HCT116 (cell line): ENCODE measurements at regions not wholly inside any gene's neighbourhood (a gene's known extent, or its start where the extent isn't known, plus 50 kb on each side); places are given as distances from the start of the nearest gene placed in this dataset.

Experiments
- CTCF ChIP-seq, 3 experiments: fragments of 200-600 bp in 1 of 3; sonication (generic) in 1 of 3; IDR thresholded peaks in 2 of 3; conservative IDR thresholded peaks in 1 of 3; 2 replicates each; pipeline ENCODE4 v1.5.1; 2012 to 2017; ENCODE audit warnings: low read depth in 2 of 3, low read length in 2 of 3, antibody characterized with exemption in 1 of 3, borderline replicate concordance in 1 of 3, control low read depth in 1 of 3, mild to moderate bottlenecking in 1 of 3, mixed read lengths in 1 of 3, mixed run types in 1 of 3, moderate library complexity in 1 of 3; ENCODE audit not compliant: insufficient read depth in 1 of 3
- EZH2phosphoT487 ChIP-seq: fragments of 200-600 bp; IDR thresholded peaks from 2 replicates; pipeline ENCODE4 v1.6.1; 2018; ENCODE audit warnings: antibody characterized with exemption, borderline replicate concordance
- JUND ChIP-seq: IDR thresholded peaks from 2 replicates; pipeline ENCODE4 v1.6.1; 2012
- MAX ChIP-seq: IDR thresholded peaks from 2 replicates; pipeline ENCODE4 v1.6.1; 2012
- POLR2A ChIP-seq: IDR thresholded peaks from 2 replicates; pipeline ENCODE4 v1.7.0; 2011; ENCODE audit warnings: borderline replicate concordance; ENCODE audit not compliant: insufficient read depth, insufficient read length; ENCODE audit errors: extremely low read depth
- POLR2AphosphoS5 ChIP-seq: IDR thresholded peaks from 2 replicates; pipeline ENCODE4 v1.6.1; 2011; ENCODE audit warnings: mild to moderate bottlenecking, low read depth, low read length, moderate library complexity
- REST ChIP-seq: IDR thresholded peaks from 2 replicates; pipeline ENCODE4 v1.6.1; 2012; ENCODE audit warnings: low read depth
- SIN3A ChIP-seq: IDR thresholded peaks from 2 replicates; pipeline ENCODE4 v1.6.1; 2012; ENCODE audit warnings: low read depth
- SP1 ChIP-seq: IDR thresholded peaks from 2 replicates; pipeline ENCODE4 v1.6.1; 2012; ENCODE audit warnings: low read depth
- YY1 ChIP-seq: IDR thresholded peaks from 2 replicates; pipeline ENCODE4 v1.6.1; 2011; ENCODE audit warnings: low read length, low read depth, moderate library complexity, mild to moderate bottlenecking; ENCODE audit not compliant: insufficient replicate concordance; ENCODE audit errors: extremely low read depth
- ZBTB33 ChIP-seq: IDR thresholded peaks from 2 replicates; pipeline ENCODE4 v1.6.1; 2011; ENCODE audit warnings: mild to moderate bottlenecking, low read length, moderate library complexity; ENCODE audit not compliant: insufficient replicate concordance; ENCODE audit errors: extremely low read depth
- ZNF274 ChIP-seq: fragments of 200-500 bp; sonication (Bioruptor generic); IDR thresholded peaks from 2 replicates; pipeline ENCODE4 v1.6.1; 2014; ENCODE audit warnings: mild to moderate bottlenecking, low read depth, low read length, inconsistent platforms

GRCh38 chr5:18752317-18752716 is 1118.1 kb downstream of the TAF11L14 start:
- TF ChIP-seq CTCF (IDR thresholded peaks at IDR 0.05 in 2 of 3, conservative IDR thresholded peaks at IDR 0.05 in 1 of 3; ENCODE audit: borderline replicate concordance in 1 of 3, insufficient read depth in 1 of 3, low read depth in 2 of 3, low read length in 2 of 3) (no peak), POLR2A (no peak), SIN3A (no peak), POLR2AphosphoS5 (no peak), MAX (no peak), YY1 (no peak), REST (no peak), ZBTB33 (no peak), ZNF274 (no peak), JUND (no peak), SP1 (no peak), EZH2phosphoT487 (no peak)
